H9 (cell line): ENCODE measurements at regions not wholly inside any gene's neighbourhood (a gene's known extent, or its start where the extent isn't known, plus 50 kb on each side); places are given as distances from the start of the nearest gene placed in this dataset.

Experiments
- DNase-seq: peaks from one replicate; pipeline ENCODE4 v3.0.0-alpha.2; 2017
- H2AFZ ChIP-seq: one replicate; pipeline ENCODE4 v1.6.1; 2013; ENCODE audit warnings: mild to moderate bottlenecking, low read length, control low read depth, moderate library complexity
- H2AK5ac ChIP-seq: 2 replicates; pipeline ENCODE4 v1.6.1; 2013; ENCODE audit warnings: low read length, control low read depth, mixed read lengths; ENCODE audit not compliant: insufficient read length
- H2BK120ac ChIP-seq: one replicate; pipeline ENCODE4 v1.6.1; 2013; ENCODE audit warnings: low read depth, mild to moderate bottlenecking, low read length, control low read depth, inconsistent platforms; ENCODE audit not compliant: poor library complexity, severe bottlenecking
- H2BK12ac ChIP-seq: 2 replicates; pipeline ENCODE4 v1.6.1; 2013; ENCODE audit warnings: low read length, control low read depth, mixed read lengths, low read depth; ENCODE audit not compliant: insufficient read length
- H2BK15ac ChIP-seq: 2 replicates; pipeline ENCODE4 v1.6.1; 2013; ENCODE audit warnings: low read depth, low read length, control low read depth
- H2BK20ac ChIP-seq: one replicate; pipeline ENCODE4 v1.6.1; 2013; ENCODE audit warnings: low read depth, mild to moderate bottlenecking, low read length, control low read depth, inconsistent platforms; ENCODE audit not compliant: poor library complexity, severe bottlenecking
- H2BK5ac ChIP-seq: 2 replicates; pipeline ENCODE4 v1.6.1; 2013; ENCODE audit warnings: low read length, control low read depth, mixed read lengths; ENCODE audit not compliant: insufficient read length
- H3K14ac ChIP-seq: 2 replicates; pipeline ENCODE4 v1.6.1; 2013; ENCODE audit warnings: low read length, control low read depth; ENCODE audit not compliant: insufficient read depth
- H3K18ac ChIP-seq: 2 replicates; pipeline ENCODE4 v1.6.1; 2013; ENCODE audit warnings: low read depth, mild to moderate bottlenecking, mixed read lengths, low read length, control low read depth; ENCODE audit not compliant: insufficient read length
- H3K23ac ChIP-seq: 2 replicates; pipeline ENCODE4 v1.6.1; 2013; ENCODE audit warnings: low read length, control low read depth, mixed read lengths, low read depth; ENCODE audit not compliant: insufficient read length
- H3K23me2 ChIP-seq: 2 replicates; pipeline ENCODE4 v1.6.1; 2013; ENCODE audit warnings: low read depth, mild to moderate bottlenecking, mixed read lengths, low read length, control low read depth; ENCODE audit not compliant: insufficient read length, poor library complexity, severe bottlenecking
- H3K27ac ChIP-seq: 2 replicates; pipeline ENCODE4 v1.5.1; 2013; ENCODE audit warnings: low read length, control low read depth, mixed read lengths, low read depth; ENCODE audit not compliant: insufficient read length
- H3K27me3 ChIP-seq: 2 replicates; pipeline ENCODE4 v1.6.1; 2013; ENCODE audit warnings: low read length, control low read depth, inconsistent platforms; ENCODE audit not compliant: insufficient read depth
- H3K4ac ChIP-seq: 2 replicates; pipeline ENCODE4 v1.6.1; 2013; ENCODE audit warnings: low read depth, mild to moderate bottlenecking, control low read depth, inconsistent platforms, low read length, moderate library complexity
- H3K4me1 ChIP-seq: 2 replicates; pipeline ENCODE4 v1.6.1; 2013; ENCODE audit warnings: low read length, control low read depth, inconsistent platforms; ENCODE audit not compliant: insufficient read depth
- H3K4me2 ChIP-seq: 2 replicates; pipeline ENCODE4 v1.6.1; 2013; ENCODE audit warnings: low read length, control low read depth, mixed read lengths; ENCODE audit not compliant: insufficient read length, insufficient read depth
- H3K56ac ChIP-seq: 2 replicates; pipeline ENCODE4 v1.6.1; 2013; ENCODE audit warnings: low read depth, mild to moderate bottlenecking, mixed read lengths, low read length, control low read depth; ENCODE audit not compliant: insufficient read length
- H3K79me1 ChIP-seq: 2 replicates; pipeline ENCODE4 v1.6.1; 2013; ENCODE audit warnings: low read depth, mild to moderate bottlenecking, moderate library complexity, low read length, control low read depth, inconsistent platforms; ENCODE audit not compliant: insufficient read depth, poor library complexity, severe bottlenecking
- H3K79me2 ChIP-seq: 2 replicates; pipeline ENCODE4 v1.6.1; 2013; ENCODE audit warnings: low read length, control low read depth, inconsistent platforms; ENCODE audit not compliant: insufficient read depth
- H3K9ac ChIP-seq: 2 replicates; pipeline ENCODE4 v1.6.1; 2013; ENCODE audit warnings: low read length, control low read depth, mixed read lengths; ENCODE audit not compliant: insufficient read length; ENCODE audit errors: extremely low read depth
- H3K9me3 ChIP-seq: one replicate; pipeline ENCODE4 v1.6.1; 2013; ENCODE audit warnings: low read depth, low read length, inconsistent platforms; ENCODE audit not compliant: control insufficient read depth
- H3T11ph ChIP-seq: one replicate; pipeline ENCODE4 v1.6.1; 2013; ENCODE audit warnings: mild to moderate bottlenecking, low read length, control low read depth, inconsistent platforms
- H4K20me1 ChIP-seq: one replicate; pipeline ENCODE4 v1.6.1; 2013; ENCODE audit not compliant: control insufficient read depth, insufficient read length, insufficient read depth
- H4K5ac ChIP-seq: 2 replicates; pipeline ENCODE4 v1.6.1; 2013; ENCODE audit warnings: low read depth, mild to moderate bottlenecking, mixed read lengths, low read length, control low read depth; ENCODE audit not compliant: insufficient read length
- H4K8ac ChIP-seq: replicated peaks from 2 replicates; pipeline ENCODE4 v1.6.1; 2013; ENCODE audit warnings: low read length, control low read depth, mixed read lengths, low read depth; ENCODE audit not compliant: insufficient read length
- H4K91ac ChIP-seq: 2 replicates; pipeline ENCODE4 v1.6.1; 2013; ENCODE audit warnings: low read depth, mild to moderate bottlenecking, moderate library complexity, mixed read lengths, low read length, control low read depth; ENCODE audit not compliant: insufficient read length
- H3K27ac Mint-ChIP-seq, 3 experiments: 2 replicates in 2 of 3; 3 replicates in 1 of 3; pipeline ENCODE4 v1.8.0; 2020 to 2021; ENCODE audit warnings: mixed read lengths in 3 of 3, mild to moderate bottlenecking in 1 of 3, moderate library complexity in 1 of 3
- H3K27me3 Mint-ChIP-seq: 2 replicates; pipeline ENCODE4 v1.8.0; 2021; ENCODE audit warnings: low read depth, mild to moderate bottlenecking, moderate library complexity, mixed read lengths
- H3K36me3 Mint-ChIP-seq, 3 experiments: 2 replicates in 2 of 3; 3 replicates in 1 of 3; pipeline ENCODE4 v1.8.0; 2020 to 2021; ENCODE audit warnings: low read depth in 3 of 3, mixed read lengths in 3 of 3; ENCODE audit not compliant: insufficient read depth in 1 of 3
- H3K4me1 Mint-ChIP-seq, 2 experiments: 2 replicates each; pipeline ENCODE4 v1.8.0; 2020; ENCODE audit warnings: mixed read lengths in 2 of 2
- H3K4me3 Mint-ChIP-seq, 2 experiments: 2 replicates in 1 of 2; 3 replicates in 1 of 2; pipeline ENCODE4 v1.8.0; 2020 to 2021; ENCODE audit warnings: mild to moderate bottlenecking in 2 of 2, mixed read lengths in 2 of 2, moderate library complexity in 1 of 2
- H3K9me3 Mint-ChIP-seq, 2 experiments: 2 replicates in 1 of 2; 3 replicates in 1 of 2; pipeline ENCODE4 v1.8.0; 2020; ENCODE audit warnings: mild to moderate bottlenecking in 2 of 2, mixed read lengths in 2 of 2, moderate library complexity in 1 of 2
- CTCF ChIP-seq: fragments of 200-600 bp; sonication (generic); conservative IDR thresholded peaks from 3 replicates; pipeline ENCODE4 v1.8.0; 2021; ENCODE audit warnings: antibody characterized with exemption, mild to moderate bottlenecking
- WGBS: extraction: QIAGEN DNeasy Blood & Tissue Kit; methylation state at CpG from one replicate; pipeline ENCODE4 v1.1.7; 2013; ENCODE audit warnings: missing lambda C conversion rate, low lambda C conversion rate, mixed read lengths; ENCODE audit not compliant: insufficient read length; ENCODE audit errors: extremely low coverage; 5-methylcytosine and 5-hydroxymethylcytosine counted together

- H3K14ac ChIP-seq = no peak overlapping the region
- H3K27me3 Mint-ChIP-seq = peaks cover 2% of the 10 kb centered on the region; the same call in 1 of the 2 replicates
- H4K8ac ChIP-seq = no peak overlapping the region
- no peak overlapping the region for H2AFZ ChIP-seq
- H3K4me2 ChIP-seq = no peak overlapping the region
- no peak overlapping the region for H2BK12ac ChIP-seq
- no peak overlapping the region for H3K23ac ChIP-seq
- no peak overlapping the region for H2AK5ac ChIP-seq
- H3K79me2 ChIP-seq = no peaks in the 10 kb centered on the region
- no peak for TF ChIP-seq CTCF
- no peak overlapping the region for H2BK15ac ChIP-seq
- H3K4me1 Mint-ChIP-seq = peaks cover 58 to 59% of the 10 kb centered on the region in 2 experiments
- peaks cover 5% of the 10 kb centered on the region; the same call in 1 of the 2 replicates for H3K4me1 ChIP-seq
- peak overlapping the region in 2 of 3 experiments; percentile 84 to 86; a peak in 4 of 7 replicates for H3K27ac Mint-ChIP-seq
- H3K79me1 ChIP-seq = no peaks in the 10 kb centered on the region
- no peak for DNase-seq
- H3K18ac ChIP-seq = no peak overlapping the region
- H3K36me3 Mint-ChIP-seq = peaks cover 19 to 25% (median 21%) of the 10 kb centered on the region in 3 experiments
- no peak overlapping the region for H4K5ac ChIP-seq
- WGBS = no CpG with 5 or more reads among the region's 2 CpGs
- no peak overlapping the region for H4K91ac ChIP-seq
- no peak overlapping the region for H3T11ph ChIP-seq
- no peaks in the 10 kb centered on the region for H3K23me2 ChIP-seq
- H4K20me1 ChIP-seq = no peaks in the 10 kb centered on the region
- peaks cover 23 to 26% of the 10 kb centered on the region in 2 experiments for H3K9me3 Mint-ChIP-seq
- no peak overlapping the region for H2BK20ac ChIP-seq
- no peaks in the 10 kb centered on the region for H3K27me3 ChIP-seq
- H3K4ac ChIP-seq = no peak overlapping the region
- no peak overlapping the region for H2BK5ac ChIP-seq
- H3K9ac ChIP-seq = no peak overlapping the region
- 0 out of 5 replicates have a peak overlapping the region, but pooled peaks of 1 of the 2 experiments have one; percentile 16 for H3K4me3 Mint-ChIP-seq
- no peak overlapping the region for H3K56ac ChIP-seq
- no peak overlapping the region for H3K27ac ChIP-seq
- H2BK120ac ChIP-seq = no peak overlapping the region
- H3K9me3 ChIP-seq = no peaks in the 10 kb centered on the region
These were observed 254.6 kb upstream of the SP8 start for GRCh38 chr7:21041252-21041651.
